ENCODE measurements at regions not wholly inside any gene's neighbourhood (a gene's known extent, or its start where the extent isn't known, plus 50 kb on each side); places are given as distances from the start of the nearest gene placed in this dataset.

DNA sequence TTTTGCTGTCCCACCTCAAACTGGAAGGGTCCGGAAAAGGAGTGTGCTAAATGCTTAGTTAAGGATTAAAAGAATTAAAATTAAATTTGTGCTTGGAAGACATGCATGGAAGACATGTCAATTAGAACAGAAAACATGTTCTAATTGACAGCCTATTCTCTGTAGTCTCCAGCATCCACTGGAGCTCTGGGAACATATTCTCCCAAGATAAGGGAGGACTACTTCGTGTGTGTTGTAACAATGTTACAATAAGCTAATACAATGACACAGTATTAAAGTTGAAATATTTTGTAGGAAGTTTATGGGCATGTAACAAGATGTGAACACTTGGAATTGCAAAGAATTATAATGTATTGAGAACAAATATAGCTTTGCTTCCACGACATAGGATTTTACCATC lies 567.4 kb upstream of the CITED2 start:
- TF ChIP-seq CTCF (IDR thresholded peaks at IDR 0.05) (no peak), POLR2A (IDR thresholded peaks at IDR 0.05) (no peak)
